ENCODE measurements at regions not wholly inside any gene's neighbourhood (a gene's known extent, or its start where the extent isn't known, plus 50 kb on each side); places are given as distances from the start of the nearest gene placed in this dataset.

GRCh38 chr5:135719428-135720063 lies 114.9 kb upstream of the SLC25A48 start:
- no peak for TF ChIP-seq CTCF (IDR thresholded peaks at IDR 0.05)
- TF ChIP-seq POLR2A (IDR thresholded peaks at IDR 0.05) = no peak
- no peak for TF ChIP-seq EP300 (IDR thresholded peaks at IDR 0.05)
